ENCODE measurements at regions not wholly inside any gene's neighbourhood (a gene's known extent, or its start where the extent isn't known, plus 50 kb on each side); places are given as distances from the start of the nearest gene placed in this dataset.
"Not testable (repeated sequence)": the region's sequence is repeated elsewhere in the genome, so short reads cannot be mapped to it uniquely, and the experiment has no call there.

GRCh38 chr11:81280228-81280627 is 1453.4 kb downstream of the FAM181B start:
- not testable (repeated sequence) for DNase-seq (ENCODE audit: low read depth in 2 of 2)

GRCh38 chr11:81278991-81279390 is 1454.7 kb downstream of the FAM181B start:
- no peak for DNase-seq (ENCODE audit: low read depth in 2 of 2)

GRCh38 chr11:81270686-81271085 is 1463.0 kb downstream of the FAM181B start:
- no peak for DNase-seq (ENCODE audit: low read depth in 2 of 2)

GRCh38 chr11:81267246-81267645 is 1466.4 kb downstream of the FAM181B start:
- no peak for DNase-seq (ENCODE audit: low read depth in 2 of 2)

- DNase-seq (ENCODE audit: low read depth in 2 of 2): no peak
These were observed 1474.2 kb downstream of the FAM181B start for GRCh38 chr11:81259471-81259870.

- no peak for DNase-seq (ENCODE audit: low read depth in 2 of 2)
These were observed 1477.8 kb downstream of the FAM181B start for GRCh38 chr11:81255895-81256294.

- no peak for DNase-seq (ENCODE audit: low read depth in 2 of 2)
These were observed 1480.4 kb downstream of the FAM181B start for GRCh38 chr11:81253244-81253643.

- no peak for DNase-seq (ENCODE audit: low read depth in 2 of 2)
These were observed 1486.7 kb downstream of the FAM181B start for GRCh38 chr11:81246941-81247340.

- DNase-seq (ENCODE audit: low read depth in 2 of 2): no peak
These were observed 1487.9 kb downstream of the FAM181B start for GRCh38 chr11:81245791-81246190.

- no peak for DNase-seq (ENCODE audit: low read depth in 2 of 2)
These were observed 1491.9 kb downstream of the FAM181B start for GRCh38 chr11:81241672-81242275.

GRCh38 chr11:81237139-81237538 is 1496.5 kb downstream of the FAM181B start:
- peak; percentile 1 to 2 for DNase-seq (ENCODE audit: low read depth in 2 of 2)

GRCh38 chr11:81227409-81227808 is 1506.3 kb downstream of the FAM181B start:
- not testable (repeated sequence) for DNase-seq (ENCODE audit: low read depth in 2 of 2)

- no peak for DNase-seq (ENCODE audit: low read depth in 2 of 2)
These were observed 1509.3 kb downstream of the FAM181B start for GRCh38 chr11:81224396-81224795.

- no peak for DNase-seq (ENCODE audit: low read depth in 2 of 2)
These were observed 1511.2 kb downstream of the FAM181B start for GRCh38 chr11:81222491-81222890.

GRCh38 chr11:81220146-81220895 is 1513.3 kb downstream of the FAM181B start:
- no peak for DNase-seq (ENCODE audit: low read depth in 2 of 2)

GRCh38 chr11:81219661-81220060 is 1514.0 kb downstream of the FAM181B start:
- DNase-seq (ENCODE audit: low read depth in 2 of 2): no peak

- DNase-seq (ENCODE audit: low read depth in 2 of 2): no peak
These were observed 1515.2 kb downstream of the FAM181B start for GRCh38 chr11:81218440-81218839.

GRCh38 chr11:81211050-81211449 is 1522.6 kb downstream of the FAM181B start:
- no peak for DNase-seq (ENCODE audit: low read depth in 2 of 2)

GRCh38 chr11:81207421-81208054 is 1526.1 kb downstream of the FAM181B start:
- DNase-seq (ENCODE audit: low read depth in 2 of 2): no peak

- no peak for DNase-seq (ENCODE audit: low read depth in 2 of 2)
These were observed 1529.8 kb downstream of the FAM181B start for GRCh38 chr11:81203876-81204275.

- DNase-seq (ENCODE audit: low read depth in 2 of 2): no peak
These were observed 1536.3 kb downstream of the FAM181B start for GRCh38 chr11:81197396-81197795.

GRCh38 chr11:81192516-81192915 is 1541.1 kb downstream of the FAM181B start:
- DNase-seq (ENCODE audit: low read depth in 2 of 2): no peak

- DNase-seq (ENCODE audit: low read depth in 2 of 2): no peak
These were observed 1543.1 kb downstream of the FAM181B start for GRCh38 chr11:81190546-81190945.

Measured in fibroblast of skin of left biceps (primary cell).